LNCaP clone FGC (cell line): ENCODE measurements at regions not wholly inside any gene's neighbourhood (a gene's known extent, or its start where the extent isn't known, plus 50 kb on each side); places are given as distances from the start of the nearest gene placed in this dataset.

ENCODE experiments used
- DNase-seq: peaks from one replicate; pipeline ENCODE4 v3.0.0-alpha.2; 2011; ENCODE audit warnings: low read depth
- H3K4me3 ChIP-seq: 2 replicates; pipeline ENCODE4 v1.5.1; 2011; ENCODE audit warnings: mild to moderate bottlenecking, low read depth, low read length, control low read depth
- TF ChIP-seq, protein P1 (sequence below): IDR thresholded peaks from 2 replicates; pipeline ENCODE4 v1.5.1; 2012; ENCODE audit warnings: mild to moderate bottlenecking; ENCODE audit not compliant: control insufficient read depth, insufficient read depth; ENCODE audit errors: extremely low read depth

DNA sequence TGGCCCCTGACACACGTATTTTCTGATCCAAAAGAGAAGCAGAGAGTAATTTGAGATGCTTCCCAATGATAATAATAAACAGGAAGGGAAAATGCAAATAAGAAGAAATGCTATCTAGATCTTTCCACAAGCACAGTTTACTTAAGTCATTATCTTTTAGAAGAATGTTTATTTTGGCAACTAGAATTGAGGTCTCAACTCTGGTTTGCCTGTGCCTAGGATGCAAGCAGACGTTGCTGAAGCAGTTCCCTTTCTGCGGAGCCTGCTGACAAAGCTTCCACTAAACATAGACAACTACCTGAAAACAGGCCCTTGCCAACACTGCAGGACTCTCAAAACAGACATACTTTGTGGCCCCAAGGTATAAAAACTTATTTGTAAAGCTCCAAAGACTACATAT is 315.8 kb upstream of the POM121L12 start:
- peak; percentile 86 for DNase-seq
- TF ChIP-seq, protein P1, sequence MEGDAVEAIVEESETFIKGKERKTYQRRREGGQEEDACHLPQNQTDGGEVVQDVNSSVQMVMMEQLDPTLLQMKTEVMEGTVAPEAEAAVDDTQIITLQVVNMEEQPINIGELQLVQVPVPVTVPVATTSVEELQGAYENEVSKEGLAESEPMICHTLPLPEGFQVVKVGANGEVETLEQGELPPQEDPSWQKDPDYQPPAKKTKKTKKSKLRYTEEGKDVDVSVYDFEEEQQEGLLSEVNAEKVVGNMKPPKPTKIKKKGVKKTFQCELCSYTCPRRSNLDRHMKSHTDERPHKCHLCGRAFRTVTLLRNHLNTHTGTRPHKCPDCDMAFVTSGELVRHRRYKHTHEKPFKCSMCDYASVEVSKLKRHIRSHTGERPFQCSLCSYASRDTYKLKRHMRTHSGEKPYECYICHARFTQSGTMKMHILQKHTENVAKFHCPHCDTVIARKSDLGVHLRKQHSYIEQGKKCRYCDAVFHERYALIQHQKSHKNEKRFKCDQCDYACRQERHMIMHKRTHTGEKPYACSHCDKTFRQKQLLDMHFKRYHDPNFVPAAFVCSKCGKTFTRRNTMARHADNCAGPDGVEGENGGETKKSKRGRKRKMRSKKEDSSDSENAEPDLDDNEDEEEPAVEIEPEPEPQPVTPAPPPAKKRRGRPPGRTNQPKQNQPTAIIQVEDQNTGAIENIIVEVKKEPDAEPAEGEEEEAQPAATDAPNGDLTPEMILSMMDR, result no peak
- H3K4me3 ChIP-seq, result no peak overlapping the region

GRCh38 chr7:52715701-52716100 is 319.7 kb upstream of the POM121L12 start:
- H3K4me3 ChIP-seq, result no peak overlapping the region
- no peak for DNase-seq
- TF ChIP-seq, protein P1, result no peak

DNA sequence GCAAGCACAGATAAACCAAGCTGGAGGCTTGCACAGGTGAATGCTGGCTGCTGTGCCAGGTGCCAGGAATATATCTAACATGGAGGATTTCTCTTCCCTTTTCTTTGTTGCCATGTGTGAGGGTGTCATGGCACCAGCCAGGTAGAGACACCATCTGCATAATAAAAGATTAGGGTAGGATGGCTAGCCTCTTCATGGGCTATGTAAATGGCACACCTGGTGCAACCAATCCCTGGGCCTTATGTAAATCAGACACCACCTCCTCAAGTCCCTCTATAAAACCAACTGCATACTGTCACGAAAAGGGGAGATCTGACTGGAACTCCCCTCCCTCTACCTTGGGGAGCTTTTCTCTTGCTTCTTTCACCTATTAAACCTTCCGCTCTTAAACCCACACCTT is 322.5 kb upstream of the POM121L12 start:
- DNase-seq, result no peak
- TF ChIP-seq, protein P1, result no peak
- no peak overlapping the region for H3K4me3 ChIP-seq

DNA sequence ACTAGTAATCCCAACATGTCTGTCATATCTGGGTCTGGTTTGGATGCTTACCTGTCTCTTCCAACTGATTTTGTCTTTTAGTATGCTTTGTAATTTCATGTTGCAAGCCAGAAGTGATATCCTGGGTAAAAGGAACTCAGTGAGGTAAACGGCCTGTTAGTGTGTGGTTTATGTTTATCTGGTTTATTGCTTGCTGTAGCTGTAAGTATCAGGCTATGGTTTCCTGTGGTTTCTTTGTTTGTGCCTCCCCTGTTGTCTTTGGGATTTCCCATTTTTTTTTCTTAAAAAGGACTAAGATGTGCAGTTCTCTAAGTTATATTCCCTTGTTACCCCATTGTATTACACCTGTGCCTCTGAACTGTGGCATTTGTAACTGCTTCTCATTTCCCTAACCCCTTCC is 323.5 kb upstream of the POM121L12 start:
- H3K4me3 ChIP-seq, result no peak overlapping the region
- DNase-seq, result no peak
- TF ChIP-seq, protein P1, result no peak

DNA sequence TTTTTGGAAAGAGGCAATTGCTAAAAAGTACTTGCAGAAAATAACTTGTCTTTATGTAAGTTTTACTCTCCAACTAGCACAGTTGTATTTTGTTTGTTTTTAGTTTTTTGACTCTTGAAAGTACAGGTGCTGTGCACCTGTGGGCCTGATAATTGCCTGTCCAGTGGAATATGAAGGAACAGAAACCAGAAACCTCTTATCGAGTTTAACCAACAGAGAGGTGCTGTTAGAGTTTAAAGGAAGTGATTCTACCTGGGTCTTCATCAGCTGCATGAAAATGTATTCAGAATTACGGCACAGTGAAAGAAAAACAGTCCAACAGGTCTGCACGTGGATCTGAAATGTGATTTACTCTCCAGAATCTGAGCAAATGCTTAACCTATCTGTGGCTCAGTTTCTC is 326.6 kb upstream of the POM121L12 start:
- no peak overlapping the region for H3K4me3 ChIP-seq
- TF ChIP-seq, protein P1, result no peak
- no peak for DNase-seq

- H3K4me3 ChIP-seq, result no peak overlapping the region
- TF ChIP-seq, protein P1, result no peak
- DNase-seq, result no peak
Measured at GRCh38 chr7:52705768-52706167, 329.7 kb upstream of the POM121L12 start.

GRCh38 chr7:52700349-52700748 is 335.1 kb upstream of the POM121L12 start:
- no peak overlapping the region for H3K4me3 ChIP-seq
- TF ChIP-seq, protein P1, result no peak
- DNase-seq, result no peak
